Activated T-helper 1 cell treated with anti-CD3 and anti-CD28 coated beads, Interleukin-2, amount 50 U/mL, for 16 hours (primary cell): ENCODE measurements at regions not wholly inside any gene's neighbourhood (a gene's known extent, or its start where the extent isn't known, plus 50 kb on each side); places are given as distances from the start of the nearest gene placed in this dataset.
A peak's percentile ranks its signal among the peaks of the same experiment; 100 is the strongest.
"Not testable (repeated sequence)": the region's sequence is repeated elsewhere in the genome, so short reads cannot be mapped to it uniquely, and the experiment has no call there.

ENCODE experiments used
- DNase-seq, 2 donors: peaks; one replicate each; pipeline ENCODE4 v3.0.0-alpha.2; 2020; ENCODE audit warnings: low read depth in 1 of 2, low spot score in 1 of 2

DNA sequence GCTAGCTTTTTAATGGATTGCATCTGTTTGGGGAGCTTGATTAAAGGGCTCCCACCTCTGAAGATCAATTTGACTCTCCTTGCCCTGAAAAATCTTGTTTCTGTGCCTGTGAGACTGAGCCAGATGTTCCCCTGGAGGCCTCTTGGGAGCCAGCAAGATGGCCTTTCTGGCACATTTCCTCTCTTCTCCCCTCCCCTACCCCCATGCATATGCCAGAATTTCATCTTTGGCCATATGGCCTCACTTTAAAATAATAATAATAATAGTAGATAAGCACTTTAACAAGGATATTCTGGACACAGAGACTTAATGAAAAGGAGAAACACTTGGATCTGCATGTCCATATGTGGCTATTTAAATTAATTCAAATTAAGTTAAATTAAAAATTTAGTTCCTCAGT lies 144.1 kb upstream of the CES5A start:
- no peak for DNase-seq

GRCh38 chr16:56013962-56014552 lies 138.9 kb upstream of the CES5A start:
- peak in 1 of 2 donors; percentile 10 for DNase-seq

DNA sequence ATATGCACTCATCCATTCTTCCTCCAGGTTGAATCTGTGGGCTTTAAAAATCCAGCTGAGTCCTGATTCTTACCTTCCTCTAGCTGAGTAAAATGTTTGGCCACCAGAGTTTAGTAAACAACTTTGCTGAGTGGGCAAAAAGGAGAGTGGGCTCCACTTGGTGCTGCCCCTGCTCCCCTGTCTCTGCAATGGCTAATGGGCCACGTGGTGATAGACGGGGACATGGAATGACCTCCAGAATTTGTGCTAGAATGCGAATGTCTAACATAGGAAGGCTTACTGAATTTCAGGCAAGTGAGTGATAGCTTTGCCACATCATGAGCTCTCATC lies 137.3 kb upstream of the CES5A start:
- DNase-seq = no peak

- DNase-seq = no peak
These were observed 136.8 kb upstream of the CES5A start for GRCh38 chr16:56011808-56012481.

DNA sequence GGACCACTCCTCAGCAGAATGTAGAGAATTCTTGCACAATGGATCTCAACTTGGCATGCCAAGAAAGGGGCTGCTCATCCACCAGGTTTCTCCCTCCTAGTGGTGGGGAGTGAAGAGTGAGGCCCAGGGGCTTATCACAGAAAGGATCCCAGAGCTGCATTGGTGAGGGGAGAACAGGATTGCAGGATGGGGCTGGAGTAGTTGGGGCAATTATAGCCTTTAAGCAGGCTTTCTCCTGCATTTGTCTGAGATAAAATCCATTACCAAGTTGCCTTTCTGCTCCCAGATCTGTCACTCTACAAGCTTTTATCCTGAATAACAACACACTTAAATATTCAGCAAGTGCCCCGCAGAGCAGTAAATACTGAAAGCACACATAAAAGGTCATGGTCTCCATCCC lies 130.8 kb upstream of the CES5A start:
- DNase-seq = no peak

- DNase-seq = no peak
These were observed 124.5 kb upstream of the CES5A start for GRCh38 chr16:55999683-56000082.

DNA sequence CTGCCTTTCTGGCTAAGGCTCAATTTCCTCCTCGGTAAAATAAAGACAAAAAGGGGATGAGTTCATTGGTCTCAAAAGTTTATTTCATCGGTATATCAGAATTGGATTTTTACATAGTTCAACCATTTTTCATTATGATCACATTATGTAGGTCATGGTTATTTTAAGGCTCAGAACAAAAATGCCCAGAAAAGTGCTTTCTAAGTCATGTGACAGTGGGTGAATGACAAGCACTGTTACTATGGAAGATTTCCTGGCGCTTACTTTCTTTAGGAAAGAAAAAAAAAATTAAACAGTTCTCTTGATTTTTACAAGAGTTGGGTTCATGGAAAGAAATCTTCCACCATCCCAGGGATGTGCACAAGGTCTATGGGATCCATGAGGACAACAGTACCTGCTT lies 117.9 kb upstream of the CES5A start:
- DNase-seq = no peak

- no peak for DNase-seq
These were observed 117.4 kb upstream of the CES5A start for GRCh38 chr16:55992551-55992950.

- DNase-seq = no peak
These were observed 116.7 kb upstream of the CES5A start for GRCh38 chr16:55991843-55992242.

GRCh38 chr16:55989569-55989907 lies 114.4 kb upstream of the CES5A start:
- DNase-seq = no peak

- DNase-seq = not testable (repeated sequence)
These were observed 113.8 kb upstream of the CES5A start for GRCh38 chr16:55988850-55989568.

GRCh38 chr16:55988013-55988412 lies 112.8 kb upstream of the CES5A start:
- DNase-seq = no peak

- DNase-seq = no peak
These were observed 107.4 kb upstream of the CES5A start for GRCh38 chr16:55982597-55982996.

- no peak for DNase-seq
These were observed 106.4 kb upstream of the CES5A start for GRCh38 chr16:55981557-55981956.

GRCh38 chr16:55976815-55977214 lies 101.6 kb upstream of the CES5A start:
- DNase-seq = no peak

GRCh38 chr16:55971447-55971846 lies 96.3 kb upstream of the CES5A start:
- DNase-seq = no peak

GRCh38 chr16:55968221-55968620 lies 93.0 kb upstream of the CES5A start:
- no peak for DNase-seq

DNA sequence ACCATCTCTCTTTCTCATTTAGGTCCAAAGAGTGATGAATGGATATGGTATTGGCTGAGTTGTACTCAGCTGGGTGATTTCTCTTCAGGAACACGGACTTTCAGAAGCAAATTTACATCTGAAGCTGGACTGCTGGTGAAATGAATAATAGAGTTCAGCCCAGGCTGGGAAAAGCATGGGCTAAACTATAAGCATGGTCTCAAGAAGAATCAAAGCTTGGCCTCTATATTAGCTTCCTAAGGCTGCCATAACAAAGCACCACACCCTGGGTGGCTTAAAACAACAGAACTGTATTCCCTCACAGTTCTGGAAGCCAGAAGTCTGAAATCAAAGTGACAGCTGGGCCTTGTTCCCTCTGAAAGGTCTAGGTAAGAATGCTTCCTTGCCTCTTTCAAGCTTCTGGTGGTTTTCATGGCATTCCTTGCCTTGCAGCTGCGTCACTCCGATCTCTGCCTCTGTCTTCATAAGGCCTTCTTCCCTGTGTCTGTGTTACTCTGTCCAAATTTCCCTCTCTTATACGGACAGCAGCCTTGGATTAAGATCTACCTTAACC lies 89.8 kb upstream of the CES5A start:
- no peak for DNase-seq

- DNase-seq = no peak
These were observed 80.7 kb upstream of the CES5A start for GRCh38 chr16:55955845-55956244.

- no peak for DNase-seq
These were observed 80.3 kb upstream of the CES5A start for GRCh38 chr16:55955424-55955823.

- DNase-seq = no peak
These were observed 79.7 kb upstream of the CES5A start for GRCh38 chr16:55954906-55955305.

GRCh38 chr16:55949518-55949917 lies 74.3 kb upstream of the CES5A start:
- no peak for DNase-seq
